ENCODE measurements at regions not wholly inside any gene's neighbourhood (a gene's known extent, or its start where the extent isn't known, plus 50 kb on each side); places are given as distances from the start of the nearest gene placed in this dataset.

DNA sequence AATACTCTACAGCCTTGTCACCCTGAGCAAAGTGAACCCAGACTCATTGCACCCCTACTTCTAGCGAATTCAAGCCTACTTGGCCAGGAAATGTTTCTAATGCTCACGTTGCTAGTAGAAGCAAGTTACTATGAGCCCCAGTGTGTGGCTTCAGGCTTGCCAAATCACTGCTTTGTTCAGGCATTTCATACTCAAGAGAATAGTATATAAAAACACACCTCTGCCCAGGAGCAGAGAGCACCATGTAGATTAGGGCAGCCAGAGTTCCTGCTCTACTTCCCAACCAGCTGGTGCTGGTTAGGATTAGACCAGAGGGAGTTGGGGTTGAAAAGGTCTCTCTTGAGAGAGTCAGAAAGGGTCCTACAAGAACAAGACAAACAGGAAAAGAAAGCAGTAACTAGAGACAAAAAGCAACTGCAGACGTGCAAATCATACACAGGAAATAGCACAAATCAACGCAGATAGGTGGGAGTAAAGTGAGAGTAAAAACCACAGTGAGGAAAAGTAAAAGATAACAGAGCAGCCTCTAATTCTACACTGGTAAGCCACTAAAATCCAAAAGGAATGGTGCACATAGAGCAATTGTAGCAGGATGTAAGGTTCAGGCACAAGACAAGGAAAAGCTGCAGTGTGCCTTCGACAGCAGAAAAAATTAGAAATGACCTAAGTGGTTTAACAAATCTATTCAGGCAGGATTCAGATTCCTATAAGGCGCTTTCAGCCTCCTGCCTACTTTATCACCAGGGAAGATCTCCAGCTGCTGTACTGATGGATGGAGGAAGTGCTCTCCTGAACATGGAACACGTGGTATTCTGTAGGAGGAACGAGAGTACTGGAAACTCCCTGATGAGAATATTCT lies 49.6 kb upstream of the KIF2A start:
- TF ChIP-seq, protein P1, sequence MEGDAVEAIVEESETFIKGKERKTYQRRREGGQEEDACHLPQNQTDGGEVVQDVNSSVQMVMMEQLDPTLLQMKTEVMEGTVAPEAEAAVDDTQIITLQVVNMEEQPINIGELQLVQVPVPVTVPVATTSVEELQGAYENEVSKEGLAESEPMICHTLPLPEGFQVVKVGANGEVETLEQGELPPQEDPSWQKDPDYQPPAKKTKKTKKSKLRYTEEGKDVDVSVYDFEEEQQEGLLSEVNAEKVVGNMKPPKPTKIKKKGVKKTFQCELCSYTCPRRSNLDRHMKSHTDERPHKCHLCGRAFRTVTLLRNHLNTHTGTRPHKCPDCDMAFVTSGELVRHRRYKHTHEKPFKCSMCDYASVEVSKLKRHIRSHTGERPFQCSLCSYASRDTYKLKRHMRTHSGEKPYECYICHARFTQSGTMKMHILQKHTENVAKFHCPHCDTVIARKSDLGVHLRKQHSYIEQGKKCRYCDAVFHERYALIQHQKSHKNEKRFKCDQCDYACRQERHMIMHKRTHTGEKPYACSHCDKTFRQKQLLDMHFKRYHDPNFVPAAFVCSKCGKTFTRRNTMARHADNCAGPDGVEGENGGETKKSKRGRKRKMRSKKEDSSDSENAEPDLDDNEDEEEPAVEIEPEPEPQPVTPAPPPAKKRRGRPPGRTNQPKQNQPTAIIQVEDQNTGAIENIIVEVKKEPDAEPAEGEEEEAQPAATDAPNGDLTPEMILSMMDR (IDR thresholded peaks at IDR 0.05; ENCODE audit: control insufficient read depth, extremely low read depth, insufficient read depth) = no peak
- no peak for DNase-seq (ENCODE audit: low read depth)
- H3K4me3 ChIP-seq (ENCODE audit: low read depth, low read length) = no peak overlapping the region

All from LNCaP clone FGC (cell line).